ENCODE measurements at regions not wholly inside any gene's neighbourhood (a gene's known extent, or its start where the extent isn't known, plus 50 kb on each side); places are given as distances from the start of the nearest gene placed in this dataset.

DNA sequence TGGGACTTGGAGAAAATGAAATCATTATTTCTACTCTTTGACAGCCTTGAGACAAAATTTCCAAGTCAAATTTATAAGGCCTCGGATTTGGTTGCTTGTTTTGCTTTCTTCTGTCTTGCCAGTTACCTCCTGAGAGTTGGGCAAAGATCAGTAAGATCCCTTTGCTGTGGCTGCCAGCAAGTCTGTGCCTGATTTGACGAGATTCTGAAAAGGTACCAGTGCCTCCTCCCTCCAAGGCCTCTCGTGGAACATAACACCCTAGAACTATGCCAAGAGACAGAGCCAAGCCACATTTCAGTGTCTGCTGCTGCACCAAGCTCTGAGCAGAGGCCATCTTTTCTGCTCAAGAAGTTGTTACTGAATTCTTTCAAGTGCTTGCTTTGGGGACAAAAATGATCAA is 61.0 kb downstream of the GTPBP8 start:
- no peak for DNase-seq (ENCODE audit: low read depth in 4 of 4, low spot score in 3 of 4)

DNA sequence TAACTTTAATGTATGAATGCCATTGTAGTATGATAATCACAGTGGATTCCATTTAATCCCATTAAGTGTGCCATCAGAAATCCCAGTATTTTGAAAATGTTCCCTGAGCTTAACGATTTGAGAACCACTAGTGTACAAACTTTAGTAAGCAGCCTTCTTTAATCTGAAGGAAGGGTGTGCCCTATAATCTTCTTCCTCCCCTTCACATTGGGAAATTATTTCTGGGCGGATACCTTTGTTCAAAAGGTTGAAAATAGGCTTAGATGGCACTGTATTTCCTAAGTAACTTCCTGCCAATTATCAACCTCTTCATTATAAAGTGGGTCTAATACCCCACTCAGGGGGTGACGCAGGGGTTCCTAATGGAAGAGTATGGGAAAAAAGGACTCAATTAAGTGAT is 62.4 kb downstream of the GTPBP8 start:
- no peak for DNase-seq (ENCODE audit: low read depth in 4 of 4, low spot score in 3 of 4)

DNA sequence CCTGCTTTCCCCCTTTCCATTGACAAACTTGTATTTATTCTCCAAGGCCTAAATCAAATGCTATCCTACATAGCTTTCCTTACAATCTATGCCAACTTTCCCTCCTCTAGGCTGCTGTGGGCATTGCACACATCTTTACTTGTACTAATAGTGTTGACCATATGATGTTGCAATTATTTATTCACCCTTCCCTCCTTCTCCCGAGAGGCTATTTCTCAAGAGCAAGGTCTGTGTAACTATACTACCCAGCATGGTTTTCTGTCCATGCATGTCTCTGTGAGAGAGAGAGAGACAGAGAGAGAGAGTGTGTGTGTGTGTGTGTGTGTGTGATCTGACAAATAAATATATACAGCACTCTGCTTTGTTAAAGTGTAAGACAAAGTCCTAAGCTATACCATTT is 63.8 kb downstream of the GTPBP8 start:
- no peak for DNase-seq (ENCODE audit: low read depth in 4 of 4, low spot score in 3 of 4)

DNA sequence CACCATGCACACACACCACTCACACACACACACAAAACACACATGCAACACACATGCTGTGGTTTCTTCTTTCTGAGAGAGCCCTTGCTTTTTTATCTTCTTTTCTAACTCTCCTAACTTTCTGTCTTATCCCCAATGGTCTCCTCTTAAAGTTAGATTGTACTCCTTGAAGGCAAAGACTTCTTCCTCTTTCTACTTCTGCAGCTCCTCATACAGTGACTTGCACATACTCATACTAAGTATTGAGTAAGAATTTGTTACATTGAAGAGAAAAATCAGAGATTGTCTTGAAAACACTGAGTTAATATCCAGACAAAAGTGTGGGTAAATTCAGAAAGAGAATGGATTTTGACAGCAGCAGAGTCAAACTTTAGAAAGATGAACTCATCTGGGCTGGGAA is 64.4 kb downstream of the GTPBP8 start:
- no peak for DNase-seq (ENCODE audit: low read depth in 4 of 4, low spot score in 3 of 4)

DNA sequence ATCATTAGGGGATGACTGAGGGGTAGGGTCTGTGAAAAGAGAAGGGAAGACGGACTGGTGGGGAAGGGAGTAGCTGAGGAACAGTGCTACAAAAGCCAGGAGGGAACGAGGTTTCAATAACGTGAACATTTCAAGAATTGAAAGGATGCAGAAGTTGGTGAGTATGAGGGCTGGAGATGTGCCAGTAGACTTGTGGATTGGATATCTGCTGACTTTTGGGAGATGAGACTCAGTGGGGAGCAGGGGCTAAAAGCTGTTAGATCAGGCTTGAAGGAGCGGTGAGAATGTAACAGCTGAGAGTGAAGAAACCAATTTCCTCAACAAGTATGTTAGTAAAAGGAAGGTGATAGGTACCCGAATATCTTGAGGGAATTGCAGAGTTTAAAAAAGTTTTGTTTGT is 65.2 kb downstream of the GTPBP8 start:
- DNase-seq (ENCODE audit: low read depth in 4 of 4, low spot score in 3 of 4) = no peak

DNA sequence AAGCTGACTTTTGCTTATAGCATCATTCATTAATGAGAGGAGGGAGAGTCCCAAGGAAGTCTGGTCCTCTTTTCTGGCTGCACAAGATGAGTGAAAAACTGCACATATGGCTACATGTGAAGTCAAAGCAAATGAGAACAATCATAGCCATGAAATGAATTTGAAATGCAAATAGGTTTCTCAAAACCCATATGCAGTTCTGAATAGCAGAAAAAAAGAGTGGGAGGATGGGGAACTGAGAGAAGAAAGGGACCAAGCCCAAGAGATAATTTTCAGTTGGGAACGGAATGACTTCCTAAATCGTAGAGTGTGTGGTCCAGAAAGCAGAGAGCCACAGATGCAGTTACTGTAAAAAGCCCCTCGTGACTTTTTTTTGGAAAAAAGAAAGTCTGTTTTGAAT is 66.3 kb downstream of the GTPBP8 start:
- DNase-seq (ENCODE audit: low read depth in 4 of 4, low spot score in 3 of 4) = no peak

DNA sequence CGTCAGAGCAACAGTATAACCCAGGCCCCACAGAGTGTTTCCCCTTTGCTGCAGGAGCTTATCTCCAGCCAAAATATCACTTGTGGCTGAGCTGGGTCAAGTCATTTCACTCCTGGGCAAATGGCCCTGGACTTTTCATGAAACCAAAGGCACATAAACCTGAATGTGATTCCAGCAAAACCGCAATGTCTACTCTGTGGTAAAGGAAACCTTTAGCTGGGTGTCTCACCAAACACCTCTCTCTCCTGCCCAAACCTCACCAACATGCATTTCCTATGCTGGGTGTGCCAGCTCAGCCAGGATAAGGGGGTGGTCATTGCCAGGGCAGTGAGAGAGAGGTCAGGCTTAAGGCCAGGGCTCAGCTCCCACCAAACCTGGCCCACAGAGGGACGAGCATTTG is 67.4 kb downstream of the GTPBP8 start:
- no peak for DNase-seq (ENCODE audit: low read depth in 4 of 4, low spot score in 3 of 4)

DNA sequence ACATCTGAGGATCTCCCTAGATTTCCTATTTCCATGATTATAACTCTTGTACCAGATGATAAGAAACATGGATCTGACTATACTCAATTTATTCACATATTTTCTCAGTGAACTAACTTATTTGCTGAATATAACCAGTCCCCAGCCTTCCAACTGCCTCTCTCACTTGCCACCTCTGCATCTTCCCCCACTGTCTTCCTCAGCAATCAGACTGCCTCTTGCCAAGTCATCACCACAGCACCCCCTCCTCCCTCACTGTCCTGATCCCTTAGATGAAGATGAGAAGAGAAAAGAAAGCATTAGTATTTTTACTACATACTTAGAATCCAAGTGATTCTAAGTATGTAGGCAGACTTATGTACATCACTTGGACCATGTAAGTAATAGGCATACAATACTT is 71.9 kb downstream of the GTPBP8 start:
- no peak for DNase-seq (ENCODE audit: low read depth in 4 of 4, low spot score in 3 of 4)

DNA sequence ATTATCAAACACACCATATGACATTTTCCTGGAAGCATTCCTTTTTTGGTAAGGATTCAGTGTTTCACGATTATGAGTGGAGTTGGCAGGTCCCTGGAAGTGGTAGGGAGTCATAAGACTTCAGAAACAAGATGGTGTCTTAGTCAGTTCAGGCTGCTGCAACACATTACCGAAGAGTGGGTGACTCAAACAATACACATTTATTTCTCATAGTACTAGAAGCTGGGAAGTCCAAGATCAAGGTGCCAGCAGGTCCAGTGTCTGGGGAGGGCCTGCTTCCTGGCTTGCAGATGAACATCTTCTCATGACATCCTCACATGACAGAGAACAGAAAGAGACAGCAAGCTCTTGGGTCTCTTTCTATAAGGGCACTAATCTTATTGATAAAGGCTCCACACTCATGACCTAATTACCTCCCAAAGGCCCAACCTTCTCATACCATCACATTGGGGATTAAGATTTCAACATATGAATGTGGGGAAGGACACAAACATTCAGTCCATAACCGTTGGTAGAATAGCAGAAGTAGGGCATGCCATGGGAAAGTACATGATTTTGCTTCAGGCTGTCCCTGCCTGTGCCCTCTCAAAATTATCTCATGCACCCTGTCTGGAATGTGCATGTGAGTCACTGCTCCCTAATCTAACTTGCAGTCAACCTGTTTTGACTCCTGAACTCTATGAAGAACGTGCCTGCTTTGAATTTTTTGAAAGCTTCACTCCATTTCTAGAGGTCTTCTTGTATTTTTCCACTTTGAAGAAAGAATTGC is 72.5 kb downstream of the GTPBP8 start:
- DNase-seq (ENCODE audit: low read depth in 4 of 4, low spot score in 3 of 4) = no peak

DNA sequence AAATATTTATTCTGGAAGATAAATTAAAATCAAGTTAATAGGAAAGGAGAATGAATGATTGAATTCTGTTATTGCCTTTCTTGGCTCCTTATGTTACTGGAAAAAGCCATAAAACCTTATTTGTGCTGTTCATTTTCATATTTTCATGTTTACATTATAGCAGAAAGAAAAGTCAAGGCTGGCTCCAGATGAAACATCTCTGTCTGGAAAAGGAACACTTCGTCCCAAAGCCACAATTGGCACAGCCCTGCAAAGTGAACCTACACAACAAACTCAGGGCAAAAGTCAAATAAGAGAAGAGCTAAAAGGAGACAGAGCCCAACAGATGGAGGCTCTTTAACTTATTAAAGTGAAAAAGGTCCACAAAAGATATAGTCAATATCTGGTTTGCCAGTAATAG is 73.4 kb downstream of the GTPBP8 start:
- no peak for DNase-seq (ENCODE audit: low read depth in 4 of 4, low spot score in 3 of 4)

DNA sequence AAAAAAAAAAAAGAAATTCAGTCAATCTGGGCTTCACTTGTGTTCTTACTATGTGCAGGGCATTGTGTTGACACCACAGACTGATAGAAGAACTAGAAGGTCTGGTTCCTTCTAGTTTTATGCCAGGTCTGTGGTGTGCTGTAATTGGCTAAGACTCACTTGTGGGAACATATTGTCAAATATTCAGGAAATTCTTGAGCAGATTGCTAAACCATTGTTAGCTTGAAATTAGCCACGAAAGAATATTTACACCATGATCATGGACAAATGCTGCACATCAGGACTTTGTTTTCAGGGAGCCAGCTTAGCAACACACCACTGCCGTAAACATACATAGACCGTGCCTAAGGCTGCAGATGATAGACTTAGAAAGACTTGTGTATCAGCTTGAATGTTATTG is 74.6 kb downstream of the GTPBP8 start:
- no peak for DNase-seq (ENCODE audit: low read depth in 4 of 4, low spot score in 3 of 4)

DNA sequence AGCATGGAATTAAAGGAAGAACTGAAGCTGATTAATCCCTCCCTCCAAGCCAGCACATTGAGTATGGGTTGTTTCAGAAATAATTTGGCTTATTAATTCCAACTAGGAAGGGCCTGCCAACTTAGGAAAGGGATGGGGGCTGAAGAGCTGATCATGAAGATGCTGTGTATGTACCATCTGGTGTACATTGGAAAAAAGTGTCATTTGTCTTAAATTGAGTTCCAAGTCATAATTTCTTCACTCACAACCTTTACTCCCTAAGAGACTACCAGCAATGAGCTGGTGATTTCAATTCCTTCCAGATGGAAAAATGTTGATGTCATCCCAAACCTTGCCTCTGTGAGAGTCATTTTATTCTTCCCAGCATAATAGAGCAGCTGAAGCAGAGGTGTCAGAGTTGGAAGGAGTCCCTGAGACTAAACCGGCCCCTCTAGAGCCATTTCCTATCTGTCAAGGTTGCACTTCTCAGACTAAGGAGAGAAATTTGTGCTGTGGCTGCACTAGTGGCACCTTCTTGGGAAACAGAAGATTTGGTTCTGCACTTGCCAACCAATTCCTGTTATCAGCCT is 79.4 kb downstream of the GTPBP8 start:
- DNase-seq (ENCODE audit: low read depth in 4 of 4, low spot score in 3 of 4) = no peak

DNA sequence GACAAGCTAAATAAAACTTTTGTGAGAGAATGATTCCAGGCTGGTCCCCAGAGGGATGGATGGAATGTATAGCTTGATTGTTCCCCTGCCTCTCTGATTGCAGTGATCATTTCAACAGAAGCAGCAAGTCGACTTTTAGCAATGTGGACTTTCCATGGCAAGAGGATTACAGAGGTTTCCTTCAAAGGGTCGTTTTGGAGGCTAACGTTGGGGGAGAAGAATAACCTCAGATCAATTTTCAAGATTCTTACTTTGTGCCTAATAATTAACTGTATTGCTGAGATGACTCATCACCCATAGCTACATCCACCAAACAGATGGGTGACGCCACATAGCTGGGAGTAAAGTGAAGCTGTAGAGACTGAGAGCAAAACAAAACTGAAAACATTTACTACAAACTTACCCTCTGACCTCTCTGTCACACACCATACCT is 79.9 kb downstream of the GTPBP8 start:
- no peak for DNase-seq (ENCODE audit: low read depth in 4 of 4, low spot score in 3 of 4)

DNA sequence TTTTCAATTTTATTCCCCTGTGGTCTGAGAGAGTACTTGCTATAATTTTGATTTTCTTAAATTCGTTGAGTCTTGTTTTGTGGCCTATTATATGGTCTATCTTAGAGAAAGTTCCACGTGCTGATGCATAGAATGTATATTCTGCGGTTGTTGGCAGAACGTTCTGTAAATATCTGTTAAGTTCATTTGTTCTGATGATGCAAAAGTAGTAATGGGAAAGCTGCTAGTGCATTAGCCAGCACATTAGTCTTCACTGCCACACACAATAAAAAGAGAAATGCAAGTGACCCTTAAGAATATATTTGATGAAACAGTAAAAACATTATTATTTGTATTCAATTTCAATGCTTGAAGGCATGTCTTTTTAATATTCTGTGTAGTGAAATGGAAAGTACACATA is 84.8 kb downstream of the GTPBP8 start:
- DNase-seq (ENCODE audit: low read depth in 4 of 4, low spot score in 3 of 4) = no peak

DNA sequence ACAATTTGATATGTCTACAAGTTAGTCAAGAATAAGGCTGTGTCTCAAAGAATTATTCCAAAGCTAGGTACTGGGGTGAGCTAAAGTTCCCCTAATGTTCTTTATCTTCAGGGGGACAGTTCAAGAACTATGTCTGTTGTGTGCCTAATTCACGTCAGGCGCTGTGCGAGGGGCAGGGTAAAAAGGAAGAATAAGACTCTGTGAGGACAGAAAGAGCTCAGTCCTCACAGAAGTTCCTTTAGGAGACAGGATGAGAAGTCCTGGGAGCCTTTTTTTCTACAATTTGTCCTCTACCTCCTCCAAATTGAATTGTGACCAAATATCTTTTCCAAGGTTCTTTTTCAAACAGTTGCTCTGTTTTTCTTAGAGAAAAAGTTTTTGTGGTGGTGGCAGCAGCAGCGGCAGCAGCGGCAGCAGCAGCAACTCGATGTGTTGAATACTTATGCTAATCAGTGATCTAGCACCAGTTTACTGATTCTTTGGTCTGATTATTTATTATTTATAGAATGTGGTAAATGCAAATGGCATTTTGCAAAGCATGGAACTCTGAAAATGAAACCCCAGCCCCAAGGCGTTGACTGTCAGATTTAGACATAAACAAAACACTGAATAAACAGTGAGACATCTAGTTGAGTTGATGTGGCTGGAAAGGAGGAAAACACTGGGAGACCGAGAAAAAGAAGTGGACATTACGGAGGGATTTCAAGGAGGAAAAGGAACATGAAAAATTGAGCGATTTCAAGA is 88.6 kb downstream of the GTPBP8 start:
- DNase-seq (ENCODE audit: low read depth in 4 of 4, low spot score in 3 of 4) = no peak

DNA sequence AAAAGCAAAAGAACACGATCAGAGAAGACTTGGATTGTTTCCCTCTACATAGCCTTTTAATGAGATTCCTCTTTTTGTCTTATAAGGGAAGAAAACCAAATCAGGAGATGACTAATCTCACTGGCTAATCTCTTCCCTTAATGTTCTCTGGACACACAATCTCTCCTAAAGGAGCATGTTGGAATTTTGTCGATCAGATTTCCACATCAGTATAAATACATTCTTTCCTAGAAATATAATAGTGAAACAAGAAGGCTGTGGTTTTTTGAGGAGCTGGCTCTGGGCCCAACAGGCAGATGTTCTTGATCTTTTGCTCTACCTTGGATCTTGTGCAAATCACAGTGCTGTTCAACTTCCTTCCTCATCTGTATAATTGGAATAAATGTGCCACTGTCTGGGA is 94.0 kb downstream of the GTPBP8 start:
- no peak for DNase-seq (ENCODE audit: low read depth in 4 of 4, low spot score in 3 of 4)

DNA sequence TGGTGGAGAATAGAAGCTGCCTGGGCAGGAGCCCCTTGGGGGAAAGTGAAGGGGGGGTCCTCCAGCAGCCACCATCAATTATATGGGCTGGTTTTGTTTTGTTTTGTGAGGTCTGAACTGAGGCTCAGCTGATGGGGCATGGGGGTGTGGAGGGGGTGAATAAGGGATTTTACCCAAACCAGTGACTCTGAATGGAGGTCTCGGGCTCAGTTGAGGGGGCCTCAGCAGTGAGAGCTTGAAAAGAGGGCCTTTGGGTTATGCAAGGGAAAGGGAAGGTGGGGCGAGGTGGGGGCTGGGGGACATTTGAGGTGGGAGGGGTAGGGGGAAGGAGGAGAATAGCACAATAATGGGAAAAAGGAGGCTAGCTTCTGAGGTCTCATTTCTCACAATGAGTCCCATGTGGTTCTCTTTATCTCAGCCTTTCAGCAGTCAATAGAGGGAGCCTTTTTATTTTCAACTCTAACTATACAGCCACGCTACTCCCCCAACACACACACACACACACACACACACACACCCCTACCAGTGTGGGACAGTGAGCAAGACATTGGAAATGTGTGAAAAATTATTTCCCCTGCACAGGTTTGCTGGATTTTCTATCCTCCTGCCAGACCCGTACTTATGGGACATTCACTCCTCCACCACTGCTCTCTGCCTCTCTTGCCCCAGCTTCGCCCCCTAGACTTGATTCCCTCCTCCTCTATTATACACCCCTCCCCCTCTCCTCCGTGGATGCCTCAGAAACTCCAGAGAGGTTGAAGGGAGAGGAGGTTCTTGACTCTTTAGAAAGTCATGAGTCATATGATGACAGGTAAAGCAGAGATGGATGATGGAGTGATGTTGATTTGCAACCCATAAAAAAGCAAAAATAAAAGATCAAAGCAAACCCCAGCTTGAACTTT is 96.0 kb downstream of the GTPBP8 start:
- no peak for DNase-seq (ENCODE audit: low read depth in 4 of 4, low spot score in 3 of 4)

DNA sequence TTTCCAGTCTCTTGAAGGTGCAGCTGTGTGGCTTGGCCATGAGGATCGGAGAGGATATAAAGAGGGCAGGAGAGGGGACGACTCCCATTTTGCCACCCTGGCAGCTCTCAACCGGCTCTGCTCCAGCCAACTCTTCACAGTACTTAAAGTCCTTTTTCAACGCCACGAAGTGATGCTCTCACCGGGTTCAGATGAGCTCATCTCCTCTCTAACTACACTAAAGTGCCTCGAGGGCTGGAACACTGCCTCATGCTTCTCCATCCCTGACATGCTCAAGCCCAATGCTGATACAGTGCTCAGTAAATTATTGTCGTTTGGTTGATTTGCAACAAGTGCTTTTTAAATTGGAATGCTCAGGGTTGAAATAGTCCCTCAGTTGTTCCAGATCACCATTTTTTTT is 97.8 kb downstream of the GTPBP8 start:
- no peak for DNase-seq (ENCODE audit: low read depth in 4 of 4, low spot score in 3 of 4)

DNA sequence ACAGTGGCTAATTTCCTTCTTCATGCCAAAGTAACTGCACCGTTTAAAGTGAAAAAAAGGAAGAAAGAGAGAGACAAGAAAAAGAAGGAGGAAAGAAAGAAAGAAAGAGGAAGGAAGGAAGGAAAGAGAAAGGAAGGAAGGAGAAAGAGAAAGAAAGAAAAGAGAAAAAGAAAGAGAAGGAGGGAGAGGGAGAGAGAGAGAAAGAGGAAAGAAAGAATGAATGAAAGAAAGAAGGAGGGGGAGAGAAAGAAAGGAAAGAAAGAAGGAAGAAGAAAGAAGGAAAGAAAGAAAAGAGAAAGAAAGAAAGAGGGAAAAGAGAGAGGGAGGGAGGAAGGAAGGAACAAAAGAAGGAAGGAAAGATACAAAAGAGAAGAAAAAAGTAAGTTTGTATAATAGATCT is 100.6 kb downstream of the GTPBP8 start:
- no peak for DNase-seq (ENCODE audit: low read depth in 4 of 4, low spot score in 3 of 4)

DNA sequence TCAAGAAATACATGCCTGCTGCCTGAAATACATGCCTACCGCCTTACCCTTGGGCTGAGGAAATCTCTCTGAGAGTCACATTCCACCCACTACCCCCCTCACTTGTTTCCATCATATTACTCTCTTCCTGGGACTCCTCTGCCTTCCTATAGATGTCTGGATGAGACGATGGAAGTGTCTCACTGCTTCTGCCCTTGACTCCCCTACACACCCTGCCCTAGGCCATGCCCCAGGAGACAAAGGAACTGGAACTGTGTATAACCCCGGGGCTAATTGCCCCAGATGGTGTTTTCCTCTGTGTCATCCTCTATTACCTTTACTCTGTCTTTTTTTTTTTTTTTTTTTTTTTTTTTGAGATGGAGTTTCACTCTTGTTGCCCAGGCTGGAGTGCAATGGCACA is 102.0 kb downstream of the GTPBP8 start:
- DNase-seq (ENCODE audit: low read depth in 4 of 4, low spot score in 3 of 4) = no peak

All from right renal pelvis (tissue), 4 donors.